ENCODE measurements at regions not wholly inside any gene's neighbourhood (a gene's known extent, or its start where the extent isn't known, plus 50 kb on each side); places are given as distances from the start of the nearest gene placed in this dataset.

GRCh38 chr6:21300439-21300838 lies 293.1 kb upstream of the SOX4 start:
- no peak for TF ChIP-seq POLR2A (IDR thresholded peaks at IDR 0.05)
- TF ChIP-seq CTCF (IDR thresholded peaks at IDR 0.05), result no peak
- no peak for TF ChIP-seq POLR2AphosphoS5 (IDR thresholded peaks at IDR 0.05; ENCODE audit: insufficient read depth in 1 of 2, low read depth in 1 of 2)
